BLaER1 treated with 17β-estradiol and CSF1 and Interleukin-3, amounts not matched to agents 10 nM and 100 nM (cell line): ENCODE measurements at regions not wholly inside any gene's neighbourhood (a gene's known extent, or its start where the extent isn't known, plus 50 kb on each side); places are given as distances from the start of the nearest gene placed in this dataset.

Source experiments
- H3K27ac ChIP-seq, 11 experiments: shearing (Covaris generic); formaldehyde crosslinking; 2 replicates each; pipeline ENCODE4 v1.8.1; 2022
- H3K27me3 ChIP-seq, 11 experiments: shearing (Covaris generic); formaldehyde crosslinking; 2 replicates each; pipeline ENCODE4 v1.8.1; 2022
- H3K36me3 ChIP-seq, 11 experiments: shearing (Covaris generic); formaldehyde crosslinking; 2 replicates each; pipeline ENCODE4 v1.8.1; 2022
- H3K4me1 ChIP-seq, 10 experiments: shearing (Covaris generic); formaldehyde crosslinking; 2 replicates each; pipeline ENCODE4 v1.8.1; 2022
- H3K4me2 ChIP-seq, 11 experiments: shearing (Covaris generic); formaldehyde crosslinking; 2 replicates each; pipeline ENCODE4 v1.8.1; 2022
- H3K4me3 ChIP-seq, 10 experiments: shearing (Covaris generic); formaldehyde crosslinking; 2 replicates each; pipeline ENCODE4 v1.8.1; 2022
- H3K9ac ChIP-seq, 11 experiments: shearing (Covaris generic); formaldehyde crosslinking; 2 replicates each; pipeline ENCODE4 v1.8.1; 2022
- H3K9me3 ChIP-seq, 11 experiments: shearing (Covaris generic); formaldehyde crosslinking; replicated peaks in 1 of 11; 2 replicates each; pipeline ENCODE4 v1.8.1; 2022
- H4K20me1 ChIP-seq, 11 experiments: shearing (Covaris generic); formaldehyde crosslinking; 2 replicates each; pipeline ENCODE4 v1.8.1; 2022
- Cebpa-rat ChIP-seq, 11 experiments: shearing (Covaris generic); IDR thresholded peaks; 2 replicates each; pipeline ENCODE4 v1.8.1; 2022

DNA sequence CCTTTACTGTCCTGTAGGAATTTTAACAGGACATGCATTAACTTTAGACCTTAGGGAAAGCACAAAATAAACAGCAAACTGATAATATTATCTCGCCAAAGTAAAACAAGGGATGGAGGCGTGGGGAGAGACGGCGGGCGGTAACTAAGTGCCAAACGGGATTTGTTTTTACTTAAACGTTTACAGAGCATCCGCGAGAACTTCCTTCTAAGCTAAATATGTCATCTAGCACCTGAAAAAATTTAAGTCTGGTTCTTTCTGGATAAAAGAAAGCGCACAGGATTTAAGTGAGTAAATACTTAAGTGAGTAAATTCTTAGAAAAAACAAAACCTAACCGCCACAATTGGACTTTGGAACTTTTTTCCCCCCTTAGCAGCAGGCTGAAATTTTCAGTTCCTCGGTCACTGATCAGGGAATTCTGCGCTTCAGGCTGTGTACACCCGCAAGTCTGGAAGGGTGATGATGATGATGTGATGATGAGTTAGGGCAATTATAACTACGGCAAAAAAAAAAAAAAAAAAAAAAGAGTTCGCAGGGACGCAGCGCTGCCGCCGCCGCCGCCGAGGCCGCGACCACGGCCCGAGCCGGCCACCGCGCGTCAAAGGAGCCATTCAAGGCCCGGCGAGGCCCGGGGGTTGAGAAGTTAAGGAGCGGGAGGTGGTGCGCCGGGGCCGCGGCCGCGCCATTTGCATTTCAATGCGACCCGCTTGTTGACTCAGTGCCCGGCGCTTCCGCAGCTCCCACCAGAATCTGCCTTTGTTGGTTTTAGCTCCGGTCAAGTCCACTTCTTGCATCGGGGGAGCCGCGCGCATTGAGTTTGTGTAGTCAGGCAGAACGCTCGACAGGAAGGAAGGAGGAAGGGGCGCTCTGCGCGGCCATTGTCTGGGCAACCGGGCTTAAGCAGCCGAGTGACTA, 108.8 kb downstream of the SPRY1 start:
- Histone ChIP-seq H3K4me3 (peak overlapping the region; percentile 42 to 64 (median 57)), H3K36me3 (no peaks in the 10 kb centered on the region), H3K9me3 (peaks cover 6 to 34% (median 16%) of the 10 kb centered on the region in 11 experiments), H3K9ac (peak overlapping the region in 5 of 11 experiments; percentile 10 to 65 (median 38); a peak in 5 of 22 replicates), H3K27me3 (peaks cover 29 to 35% (median 33%) of the 10 kb centered on the region in 11 experiments), H4K20me1 (no peaks in the 10 kb centered on the region), H3K4me2 (peak overlapping the region; percentile 84 to 95 (median 90)), H3K27ac (peak overlapping the region in 1 of 11 experiments; percentile 14; a peak in 1 of 22 replicates), H3K4me1 (peaks cover 7 to 18% (median 12%) of the 10 kb centered on the region in 10 experiments; a peak in 16 of 20 replicates)
- no peak for TF ChIP-seq Cebpa-rat (IDR thresholded peaks at IDR 0.05)

DNA sequence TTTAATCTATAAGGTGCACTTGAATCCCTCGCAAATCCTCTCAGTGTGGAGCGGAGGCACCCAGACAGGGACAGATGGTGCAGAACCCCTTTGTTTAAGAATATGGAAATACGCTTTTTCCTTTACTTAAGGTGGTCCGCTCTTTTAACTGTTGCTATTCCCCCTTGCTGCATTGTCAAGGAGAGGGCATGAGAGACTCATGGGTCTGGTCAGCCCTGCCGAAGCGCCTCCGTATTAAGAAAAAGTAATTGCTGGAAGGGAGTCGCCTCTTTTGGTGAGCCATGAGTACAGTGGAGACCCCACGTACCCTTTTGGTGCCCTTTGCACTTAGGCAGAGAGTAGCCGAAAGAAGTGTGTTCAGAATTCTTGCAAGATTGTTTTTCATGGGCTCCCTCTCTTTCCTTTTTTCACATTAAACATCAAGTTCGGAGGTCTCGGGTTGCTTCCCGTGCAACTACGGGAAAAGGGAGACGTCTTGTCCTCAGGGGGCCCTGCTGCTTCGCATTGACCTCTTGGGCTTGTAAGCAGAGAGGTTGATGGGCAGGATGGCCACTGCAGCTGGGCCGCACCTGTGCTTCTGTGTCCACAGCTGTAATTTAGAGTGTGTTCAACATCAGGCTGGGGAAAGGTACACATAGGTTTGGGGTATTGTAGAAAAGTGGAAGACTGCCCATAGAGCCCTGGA, 109.6 kb downstream of the SPRY1 start:
- Histone ChIP-seq H3K9ac (peak overlapping the region in 3 of 11 experiments; percentile 10 to 65 (median 38); a peak in 3 of 22 replicates), H3K4me1 (peaks cover 7 to 18% (median 12%) of the 10 kb centered on the region in 10 experiments; a peak in 16 of 20 replicates), H3K27ac (no peak overlapping the region), H3K36me3 (no peaks in the 10 kb centered on the region), H3K9me3 (peaks cover 0 to 27% (median 11%) of the 10 kb centered on the region in 11 experiments; a peak in 15 of 22 replicates), H3K27me3 (peaks cover 29 to 35% (median 33%) of the 10 kb centered on the region in 11 experiments), H3K4me3 (peak overlapping the region; percentile 42 to 64 (median 57)), H3K4me2 (peak overlapping the region; percentile 84 to 95 (median 90)), H4K20me1 (no peaks in the 10 kb centered on the region)
- no peak for TF ChIP-seq Cebpa-rat (IDR thresholded peaks at IDR 0.05)

DNA sequence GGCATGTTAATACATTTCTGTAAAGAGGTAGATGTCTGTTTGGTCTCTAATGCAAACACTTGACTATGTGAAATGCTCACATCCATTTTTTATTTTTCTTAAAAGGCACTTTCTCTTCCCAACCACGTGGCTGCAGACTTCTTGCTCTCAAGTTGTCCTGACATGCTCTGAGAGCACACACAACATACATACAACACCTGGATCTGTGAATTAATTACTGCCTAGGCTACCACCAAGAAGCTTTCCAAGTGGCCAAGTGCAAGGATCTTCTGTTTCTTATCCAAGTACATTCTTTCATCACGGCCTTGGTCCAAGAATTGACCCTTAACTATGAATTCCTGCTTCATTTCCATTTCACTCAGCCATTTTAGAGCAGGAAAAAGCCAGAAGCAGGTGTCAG, 110.8 kb downstream of the SPRY1 start:
- no peak overlapping the region for H3K4me3 ChIP-seq
- peaks cover 0 to 27% (median 11%) of the 10 kb centered on the region in 11 experiments; a peak in 12 of 22 replicates for H3K9me3 ChIP-seq
- no peak overlapping the region for H3K27ac ChIP-seq
- TF ChIP-seq Cebpa-rat (IDR thresholded peaks at IDR 0.05) = no peak
- peaks cover 29 to 35% (median 33%) of the 10 kb centered on the region in 11 experiments for H3K27me3 ChIP-seq
- no peaks in the 10 kb centered on the region for H3K36me3 ChIP-seq
- no peaks in the 10 kb centered on the region for H4K20me1 ChIP-seq
- H3K9ac ChIP-seq = no peak overlapping the region
- no peak overlapping the region for H3K4me2 ChIP-seq
- peaks cover 7 to 18% (median 12%) of the 10 kb centered on the region in 10 experiments; a peak in 16 of 20 replicates for H3K4me1 ChIP-seq

DNA sequence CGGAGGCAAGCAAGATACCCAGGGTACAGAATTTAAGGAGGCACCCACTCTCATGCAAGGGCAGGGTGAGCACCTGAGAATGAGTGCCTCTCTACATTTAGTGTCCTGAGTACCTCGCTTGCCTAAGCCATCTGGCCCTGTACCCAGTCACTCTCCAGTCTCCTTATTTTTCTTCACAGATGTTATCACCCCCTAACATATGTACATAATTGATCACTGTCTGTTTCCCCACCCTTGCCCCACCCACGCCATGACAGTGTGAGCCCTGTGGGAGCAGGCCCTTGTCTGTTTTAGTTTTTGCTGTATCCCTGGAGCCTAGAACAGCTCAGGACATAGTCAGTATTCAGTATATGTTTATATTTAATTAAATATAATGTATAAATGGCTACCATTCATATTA, 113.6 kb downstream of the SPRY1 start:
- peaks cover 13 to 22% (median 17%) of the 10 kb centered on the region in 11 experiments for H3K27me3 ChIP-seq
- H3K9me3 ChIP-seq = peaks cover 0 to 16% (median 11%) of the 10 kb centered on the region in 11 experiments; a peak in 12 of 22 replicates
- no peak for TF ChIP-seq Cebpa-rat (IDR thresholded peaks at IDR 0.05)
- H3K27ac ChIP-seq = no peak overlapping the region
- H3K9ac ChIP-seq = no peak overlapping the region
- no peaks in the 10 kb centered on the region for H4K20me1 ChIP-seq
- H3K4me3 ChIP-seq = no peak overlapping the region
- peaks cover 5 to 10% (median 8%) of the 10 kb centered on the region in 10 experiments; a peak in 16 of 20 replicates for H3K4me1 ChIP-seq
- no peak overlapping the region for H3K4me2 ChIP-seq
- no peaks in the 10 kb centered on the region for H3K36me3 ChIP-seq

DNA sequence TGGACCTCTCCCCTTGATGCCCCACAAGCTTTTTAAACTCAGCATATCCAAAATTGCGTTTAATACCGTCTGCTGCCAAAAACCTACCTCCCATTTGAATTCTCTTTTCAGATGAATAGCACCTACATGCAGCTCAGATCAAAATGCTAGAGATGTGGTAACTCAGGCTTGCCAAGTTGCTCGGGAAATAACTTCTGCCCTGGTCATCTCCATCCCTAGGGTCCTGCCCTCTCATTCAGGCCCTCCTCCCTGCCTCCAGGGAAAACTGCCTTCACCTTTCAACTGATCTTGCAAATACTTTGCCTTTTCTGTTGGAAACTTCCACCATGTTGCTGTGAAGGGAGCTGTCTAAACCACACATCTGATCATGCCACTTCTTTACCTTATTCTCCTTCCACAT, 114.1 kb downstream of the SPRY1 start:
- no peak overlapping the region for H3K4me3 ChIP-seq
- no peak overlapping the region for H3K4me2 ChIP-seq
- H4K20me1 ChIP-seq = no peaks in the 10 kb centered on the region
- no peak for TF ChIP-seq Cebpa-rat (IDR thresholded peaks at IDR 0.05)
- H3K36me3 ChIP-seq = no peaks in the 10 kb centered on the region
- no peak overlapping the region for H3K27ac ChIP-seq
- peaks cover 0 to 13% (median 9%) of the 10 kb centered on the region in 11 experiments; a peak in 12 of 22 replicates for H3K9me3 ChIP-seq
- peaks cover 9 to 18% (median 13%) of the 10 kb centered on the region in 11 experiments for H3K27me3 ChIP-seq
- peaks cover under 1 to 6% (median 4%) of the 10 kb centered on the region in 10 experiments; a peak in 16 of 20 replicates for H3K4me1 ChIP-seq
- H3K9ac ChIP-seq = no peak overlapping the region

DNA sequence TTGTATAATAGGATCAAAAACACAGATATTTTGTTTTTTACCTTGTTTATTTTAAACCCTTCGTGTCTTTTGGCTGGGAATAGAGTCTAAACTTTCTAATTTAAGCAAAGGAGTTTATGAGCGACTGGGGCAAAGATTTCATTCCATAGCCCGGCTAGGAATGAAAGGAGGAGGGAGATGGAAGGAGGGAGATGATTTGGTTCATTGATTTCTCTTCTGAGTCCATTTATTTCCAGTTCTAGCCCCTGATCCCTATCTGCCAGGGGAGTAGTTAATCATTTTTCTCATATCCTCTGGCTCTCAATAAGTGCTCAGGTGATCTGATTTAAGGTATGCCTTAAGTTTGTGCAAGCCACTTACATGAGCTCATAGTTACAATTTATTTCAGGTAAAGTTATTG, 120.0 kb downstream of the SPRY1 start:
- Histone ChIP-seq H3K9ac (no peak overlapping the region), H3K36me3 (no peaks in the 10 kb centered on the region), H3K4me2 (no peak overlapping the region), H4K20me1 (no peaks in the 10 kb centered on the region), H3K4me1 (no peaks in the 10 kb centered on the region), H3K27ac (no peak overlapping the region), H3K4me3 (no peak overlapping the region), H3K27me3 (no peaks in the 10 kb centered on the region), H3K9me3 (no peaks in the 10 kb centered on the region)
- TF ChIP-seq Cebpa-rat (IDR thresholded peaks at IDR 0.05) = no peak

DNA sequence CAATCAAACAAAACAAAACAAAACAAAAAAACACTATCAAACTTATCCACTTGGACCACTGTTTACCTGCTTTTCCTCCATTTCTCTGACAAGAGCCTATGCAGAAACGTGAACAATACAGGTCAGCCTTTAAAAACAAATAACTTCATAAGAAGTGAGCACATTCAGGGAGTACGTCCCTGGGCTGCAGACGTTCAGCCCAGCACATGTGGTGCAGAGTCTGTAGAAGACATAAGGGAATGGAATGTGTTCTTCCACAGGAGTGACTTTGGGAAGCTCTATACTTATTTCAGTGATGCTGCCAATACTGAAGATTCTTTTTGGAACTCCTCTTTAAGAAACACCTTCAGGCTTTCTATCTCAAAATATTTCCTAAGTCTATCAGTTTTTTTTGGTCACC, 120.6 kb downstream of the SPRY1 start:
- TF ChIP-seq Cebpa-rat (IDR thresholded peaks at IDR 0.05) = no peak
- H3K27me3 ChIP-seq = no peaks in the 10 kb centered on the region
- H3K27ac ChIP-seq = no peak overlapping the region
- H3K4me3 ChIP-seq = no peak overlapping the region
- no peaks in the 10 kb centered on the region for H3K36me3 ChIP-seq
- H3K4me1 ChIP-seq = no peaks in the 10 kb centered on the region
- no peak overlapping the region for H3K4me2 ChIP-seq
- H4K20me1 ChIP-seq = no peaks in the 10 kb centered on the region
- H3K9ac ChIP-seq = no peak overlapping the region
- H3K9me3 ChIP-seq = no peaks in the 10 kb centered on the region

DNA sequence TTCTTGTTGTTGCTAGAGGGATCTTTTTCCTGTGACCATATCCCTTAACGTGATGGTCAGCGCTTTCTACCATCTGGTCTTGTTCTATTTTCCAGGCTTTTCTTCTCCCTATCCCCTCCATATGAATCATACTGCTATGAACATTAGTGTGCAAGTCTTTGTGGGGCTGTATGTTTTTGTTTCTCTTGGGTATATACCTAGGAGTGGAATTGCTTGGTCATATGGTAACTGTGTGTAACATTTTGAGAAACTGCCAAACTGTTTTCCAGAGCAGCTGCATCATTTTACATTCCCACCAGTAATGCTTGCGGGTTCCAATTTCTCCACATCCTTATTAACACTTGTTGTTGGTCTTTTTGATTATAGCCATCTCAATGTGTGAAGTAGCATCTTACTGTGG, 121.4 kb downstream of the SPRY1 start:
- Histone ChIP-seq H3K36me3 (no peaks in the 10 kb centered on the region), H3K4me1 (no peaks in the 10 kb centered on the region)

DNA sequence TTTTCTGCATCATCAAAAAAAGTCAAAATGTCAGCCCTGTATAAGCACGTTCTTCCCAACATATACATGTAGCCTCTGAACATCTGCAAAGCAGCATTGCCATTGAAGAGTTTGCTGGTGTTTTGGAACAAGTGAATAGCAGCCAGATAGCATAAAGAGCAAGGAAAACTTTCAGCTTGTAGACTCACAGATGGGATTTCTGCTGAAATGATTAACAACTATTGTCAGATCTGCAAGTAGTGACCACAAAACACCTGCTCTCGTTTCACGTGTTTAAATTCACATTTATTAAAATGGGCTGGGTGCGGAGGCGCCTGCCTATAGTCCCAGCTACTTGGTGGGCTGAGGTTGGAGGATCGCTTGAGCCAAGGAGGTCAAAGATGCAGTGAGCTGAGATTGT, 123.7 kb downstream of the SPRY1 start:
- Histone ChIP-seq H3K4me2 (no peak overlapping the region), H3K9ac (no peak overlapping the region), H3K36me3 (no peaks in the 10 kb centered on the region), H3K27ac (no peak overlapping the region), H3K4me1 (no peaks in the 10 kb centered on the region), H3K9me3 (no peaks in the 10 kb centered on the region), H4K20me1 (no peaks in the 10 kb centered on the region), H3K27me3 (no peaks in the 10 kb centered on the region), H3K4me3 (no peak overlapping the region)
- no peak for TF ChIP-seq Cebpa-rat (IDR thresholded peaks at IDR 0.05)

More for the DNA sequence above, 121.4 kb downstream of the SPRY1 start:
- H3K9ac ChIP-seq = no peak overlapping the region
- H3K9me3 ChIP-seq = no peaks in the 10 kb centered on the region
- no peaks in the 10 kb centered on the region for H3K27me3 ChIP-seq
- TF ChIP-seq Cebpa-rat (IDR thresholded peaks at IDR 0.05) = no peak
- no peak overlapping the region for H3K4me2 ChIP-seq
- no peak overlapping the region for H3K4me3 ChIP-seq
- no peak overlapping the region for H3K27ac ChIP-seq
- no peaks in the 10 kb centered on the region for H4K20me1 ChIP-seq
